Thyroid gland (tissue), 4 donors: ENCODE measurements at regions not wholly inside any gene's neighbourhood (a gene's known extent, or its start where the extent isn't known, plus 50 kb on each side); places are given as distances from the start of the nearest gene placed in this dataset.

Source experiments
- DNase-seq, 2 donors: peaks; one replicate each; pipeline ENCODE4 v3.0.0-alpha.2; 2019
- H3K27ac ChIP-seq, 3 donors: fragments of 200-600 bp; sonication (generic); 1 replicate in 2 of 3; 2 replicates in 1 of 3; pipeline ENCODE4 v1.5.1; 2016 to 2019; ENCODE audit warnings: mild to moderate bottlenecking in 1 of 3, moderate library complexity in 1 of 3
- H3K27me3 ChIP-seq: fragments of 200-600 bp; sonication (generic); one replicate; pipeline ENCODE4 v1.5.1; 2019
- H3K36me3 ChIP-seq, 2 donors: fragments of 200-600 bp; sonication (generic); one replicate each; pipeline ENCODE4 v1.5.1; 2016 to 2019
- H3K4me1 ChIP-seq, 2 donors: fragments of 200-600 bp; sonication (generic); one replicate each; pipeline ENCODE4 v1.5.1; 2017 to 2019
- H3K4me3 ChIP-seq, 3 donors: fragments of 200-600 bp; sonication (generic); replicated peaks in 1 of 3; 1 replicate in 2 of 3; 2 replicates in 1 of 3; pipeline ENCODE4 v1.5.1; 2016; ENCODE audit warnings: mild to moderate bottlenecking in 1 of 3
- H3K9me3 ChIP-seq: fragments of 200-600 bp; sonication (generic); one replicate; pipeline ENCODE4 v1.5.1; 2017
- POLR2A ChIP-seq, 2 donors: fragments of 450-650 bp; IDR thresholded peaks; one replicate each; pipeline ENCODE4 v1.6.1; 2017; ENCODE audit warnings: antibody characterized with exemption in 2 of 2, mild to moderate bottlenecking in 2 of 2, moderate library complexity in 1 of 2
- WGBS, 2 donors: methylation state at CpG; one replicate each; pipeline ENCODE4 v1.1.5; 2017; 5-methylcytosine and 5-hydroxymethylcytosine counted together
- intact Hi-C: fragments of 100-400 bp; cut with DNase I; formaldehyde crosslinking; loops from one replicate; pipeline ENCODE4 v1.15.1; 2023
- TF ChIP-seq, protein P1 (sequence below), 6 experiments: fragments of 200-600 bp in 3 of 6; fragments of 450-650 bp in 3 of 6; sonication (generic) in 3 of 6; IDR thresholded peaks; one replicate each; pipeline ENCODE4 v1.5.1; 2016 to 2019; ENCODE audit warnings: antibody characterized with exemption in 6 of 6, mild to moderate bottlenecking in 2 of 6, inconsistent platforms in 1 of 6, moderate library complexity in 1 of 6

DNA sequence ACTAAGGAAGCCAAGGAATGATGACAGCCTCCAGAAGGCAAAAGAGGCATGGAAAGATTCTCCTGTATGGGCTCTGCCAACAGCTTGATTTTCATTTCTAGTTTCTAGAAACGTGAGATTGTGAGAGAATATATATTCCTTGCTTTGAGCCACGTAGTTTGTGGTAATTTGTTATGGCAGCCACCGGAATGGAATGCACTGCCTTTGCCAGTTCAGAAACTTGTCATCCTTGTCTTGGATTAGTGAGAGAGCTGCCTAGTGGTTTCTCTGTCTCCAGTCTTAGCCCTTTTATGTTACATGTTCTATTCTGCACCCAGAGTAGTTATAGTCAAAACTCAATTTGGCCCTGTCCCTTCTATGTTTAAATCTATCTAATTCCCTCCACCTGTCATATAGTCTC lies 216.0 kb upstream of the PTGFR start:
- intact Hi-C loops, result no loop called here
- H3K27me3 ChIP-seq, result no peaks in the 10 kb centered on the region
- TF ChIP-seq, protein P1, sequence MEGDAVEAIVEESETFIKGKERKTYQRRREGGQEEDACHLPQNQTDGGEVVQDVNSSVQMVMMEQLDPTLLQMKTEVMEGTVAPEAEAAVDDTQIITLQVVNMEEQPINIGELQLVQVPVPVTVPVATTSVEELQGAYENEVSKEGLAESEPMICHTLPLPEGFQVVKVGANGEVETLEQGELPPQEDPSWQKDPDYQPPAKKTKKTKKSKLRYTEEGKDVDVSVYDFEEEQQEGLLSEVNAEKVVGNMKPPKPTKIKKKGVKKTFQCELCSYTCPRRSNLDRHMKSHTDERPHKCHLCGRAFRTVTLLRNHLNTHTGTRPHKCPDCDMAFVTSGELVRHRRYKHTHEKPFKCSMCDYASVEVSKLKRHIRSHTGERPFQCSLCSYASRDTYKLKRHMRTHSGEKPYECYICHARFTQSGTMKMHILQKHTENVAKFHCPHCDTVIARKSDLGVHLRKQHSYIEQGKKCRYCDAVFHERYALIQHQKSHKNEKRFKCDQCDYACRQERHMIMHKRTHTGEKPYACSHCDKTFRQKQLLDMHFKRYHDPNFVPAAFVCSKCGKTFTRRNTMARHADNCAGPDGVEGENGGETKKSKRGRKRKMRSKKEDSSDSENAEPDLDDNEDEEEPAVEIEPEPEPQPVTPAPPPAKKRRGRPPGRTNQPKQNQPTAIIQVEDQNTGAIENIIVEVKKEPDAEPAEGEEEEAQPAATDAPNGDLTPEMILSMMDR (IDR thresholded peaks at IDR 0.05), result no peak
- no peak for TF ChIP-seq POLR2A (IDR thresholded peaks at IDR 0.05)
- no peaks in the 10 kb centered on the region for H3K9me3 ChIP-seq
- 75 to 81% methylated on average over 3 of the region's 3 CpGs for WGBS, 2 donors
- no peaks in the 10 kb centered on the region for H3K36me3 ChIP-seq
- H3K4me3 ChIP-seq, result no peak overlapping the region
- H3K27ac ChIP-seq, result no peak overlapping the region
- H3K4me1 ChIP-seq, result no peaks in the 10 kb centered on the region
- no peak for DNase-seq

DNA sequence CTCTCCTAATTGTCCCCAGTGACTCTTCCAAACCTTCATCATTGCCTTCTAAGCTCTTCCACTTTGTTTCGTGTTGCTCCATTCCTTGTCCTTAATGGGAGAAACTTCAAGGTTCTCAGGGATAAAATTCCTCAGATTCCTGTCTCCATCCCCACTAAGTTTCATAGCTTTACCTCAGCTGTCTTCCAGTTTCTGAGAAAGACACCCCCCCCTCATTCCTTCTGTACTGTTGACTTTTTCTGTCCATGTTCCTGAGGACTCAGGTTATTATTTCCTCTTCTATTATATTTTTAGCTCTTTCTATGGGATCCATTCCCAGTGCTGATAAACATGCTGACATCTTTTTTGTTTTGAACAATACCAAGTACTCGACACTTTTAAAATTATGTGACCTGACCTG lies 215.3 kb upstream of the PTGFR start:
- TF ChIP-seq POLR2A (IDR thresholded peaks at IDR 0.05), result no peak
- TF ChIP-seq, protein P1 (IDR thresholded peaks at IDR 0.05), result no peak
- WGBS, 2 donors, result 51 to 52% methylated on average over 2 of the region's 2 CpGs
- no peaks in the 10 kb centered on the region for H3K4me1 ChIP-seq
- H3K27me3 ChIP-seq, result no peaks in the 10 kb centered on the region
- no peak for DNase-seq
- intact Hi-C loops, result no loop called here
- H3K27ac ChIP-seq, result no peak overlapping the region
- H3K36me3 ChIP-seq, result no peaks in the 10 kb centered on the region
- no peak overlapping the region for H3K4me3 ChIP-seq
- no peaks in the 10 kb centered on the region for H3K9me3 ChIP-seq

DNA sequence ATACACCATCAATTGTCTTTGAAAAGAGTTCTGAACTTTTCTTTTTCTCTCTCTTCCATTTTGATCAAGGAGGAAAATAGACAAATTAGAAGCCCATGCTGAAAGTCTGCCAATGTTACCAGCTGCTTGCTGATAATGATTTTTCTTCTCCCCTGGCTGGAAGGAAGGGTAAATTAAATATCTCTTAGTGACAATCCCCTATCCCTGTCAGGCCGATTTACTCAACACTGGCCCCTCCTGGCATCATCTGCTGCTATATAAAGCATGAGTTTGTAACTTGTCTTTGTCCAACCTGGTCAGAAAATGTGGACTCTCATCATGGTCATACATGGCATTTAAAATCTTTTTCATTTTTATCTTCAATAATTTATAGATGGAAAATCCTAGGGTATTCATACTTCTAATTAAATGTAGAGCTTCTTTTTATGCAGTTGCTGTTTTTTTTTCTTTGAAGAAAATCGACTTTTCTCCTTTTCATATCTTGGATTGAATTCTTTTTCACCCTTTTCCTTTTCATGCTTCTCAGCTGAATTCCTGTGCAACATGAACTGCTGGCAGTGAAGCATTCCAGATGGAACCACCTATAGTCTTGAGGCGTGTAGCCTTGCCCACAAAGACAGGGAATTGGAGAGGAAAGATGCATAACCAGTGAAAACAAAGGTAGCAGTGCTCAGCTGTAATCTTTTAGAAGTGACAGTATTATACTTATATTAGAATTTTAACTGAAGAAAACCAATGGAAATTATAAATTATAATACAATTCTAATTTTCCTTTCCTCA lies 214.7 kb upstream of the PTGFR start:
- no peaks in the 10 kb centered on the region for H3K4me1 ChIP-seq
- H3K36me3 ChIP-seq, result no peaks in the 10 kb centered on the region
- no peak overlapping the region for H3K4me3 ChIP-seq
- no peak for TF ChIP-seq POLR2A (IDR thresholded peaks at IDR 0.05)
- TF ChIP-seq, protein P1 (IDR thresholded peaks at IDR 0.05), result no peak
- intact Hi-C loops, result no loop called here
- no peak overlapping the region for H3K27ac ChIP-seq
- DNase-seq, result no peak
- H3K9me3 ChIP-seq, result no peaks in the 10 kb centered on the region
- no peaks in the 10 kb centered on the region for H3K27me3 ChIP-seq
- WGBS, 2 donors, result 58 to 71% methylated on average over 3 of the region's 3 CpGs

DNA sequence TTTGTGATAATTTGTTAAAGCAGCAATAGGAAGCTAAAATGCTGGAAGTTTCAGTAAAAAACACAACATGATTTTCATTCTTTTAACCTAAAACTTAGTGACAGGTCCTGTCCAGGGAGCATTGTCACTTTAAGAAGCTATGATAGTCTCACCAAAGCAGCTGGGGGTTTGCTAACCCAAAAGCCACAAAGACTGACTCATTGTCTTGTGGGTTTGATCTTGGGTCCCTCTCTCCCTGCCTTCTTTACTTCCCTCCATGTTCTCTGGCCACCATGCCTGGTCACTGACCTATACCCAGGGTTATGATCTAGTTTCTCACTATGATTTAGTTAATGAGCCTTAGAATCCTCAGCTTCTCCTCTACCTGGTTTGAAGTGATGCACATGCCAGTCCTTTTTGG lies 213.5 kb upstream of the PTGFR start:
- H3K27me3 ChIP-seq, result no peaks in the 10 kb centered on the region
- no peak overlapping the region for H3K4me3 ChIP-seq
- H3K27ac ChIP-seq, result no peak overlapping the region
- no peaks in the 10 kb centered on the region for H3K4me1 ChIP-seq
- no peaks in the 10 kb centered on the region for H3K36me3 ChIP-seq
- TF ChIP-seq, protein P1 (IDR thresholded peaks at IDR 0.05), result no peak
- no peak for TF ChIP-seq POLR2A (IDR thresholded peaks at IDR 0.05)
- intact Hi-C loops, result no loop called here
- H3K9me3 ChIP-seq, result no peaks in the 10 kb centered on the region
- DNase-seq, result no peak

DNA sequence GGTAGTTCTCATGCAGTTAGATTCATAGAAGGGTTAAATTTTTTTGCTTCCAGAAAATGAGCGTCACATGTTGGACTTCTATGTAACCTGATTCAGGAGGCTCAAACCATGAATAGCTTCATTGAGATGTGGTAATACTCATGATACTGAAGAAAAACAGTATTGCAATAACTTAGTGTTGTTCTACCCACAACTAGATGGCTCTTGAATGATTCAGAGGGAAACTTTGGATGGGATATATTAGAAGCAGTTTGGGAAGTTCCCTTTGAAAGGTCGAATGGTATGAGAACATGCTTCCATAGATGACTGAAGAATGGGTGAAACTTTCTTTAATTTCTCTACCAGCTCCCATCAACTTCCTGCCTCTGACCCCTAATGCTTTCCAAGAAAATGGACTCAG lies 211.7 kb upstream of the PTGFR start:
- H3K9me3 ChIP-seq, result no peaks in the 10 kb centered on the region
- TF ChIP-seq, protein P1 (IDR thresholded peaks at IDR 0.05), result no peak
- no peak for TF ChIP-seq POLR2A (IDR thresholded peaks at IDR 0.05)
- no peak for DNase-seq
- H3K4me3 ChIP-seq, result no peak overlapping the region
- intact Hi-C loops, result no loop called here
- WGBS, 2 donors, result 43 to 65% methylated on average over 2 of the region's 2 CpGs
- H3K27me3 ChIP-seq, result no peaks in the 10 kb centered on the region
- H3K36me3 ChIP-seq, result no peaks in the 10 kb centered on the region
- no peaks in the 10 kb centered on the region for H3K4me1 ChIP-seq
- no peak overlapping the region for H3K27ac ChIP-seq
